HG02610 (cell line): ENCODE measurements at regions not wholly inside any gene's neighbourhood (a gene's known extent, or its start where the extent isn't known, plus 50 kb on each side); places are given as distances from the start of the nearest gene placed in this dataset.
"Not testable (repeated sequence)": the region's sequence is repeated elsewhere in the genome, so short reads cannot be mapped to it uniquely, and the experiment has no call there.

Experiments used
- ATAC-seq: cut with Tn5 transposase; IDR thresholded peaks from one replicate; pipeline ENCODE4 v1.9.1; 2021; ENCODE audit warnings: mild to moderate bottlenecking, moderate library complexity; ENCODE audit not compliant: unreplicated experiment

GRCh38 chr2:66249089-66249488 is 185.8 kb upstream of the MEIS1 start:
- not testable (repeated sequence) for ATAC-seq

- ATAC-seq: not testable (repeated sequence)
Observed at GRCh38 chr2:66243809-66244208, 191.1 kb upstream of the MEIS1 start.

- not testable (repeated sequence) for ATAC-seq
Observed at GRCh38 chr2:66242888-66243287, 192.0 kb upstream of the MEIS1 start.

- no peak for ATAC-seq
Observed at GRCh38 chr2:66242099-66242789, 192.7 kb upstream of the MEIS1 start.

- no peak for ATAC-seq
Observed at GRCh38 chr2:66240286-66240685, 194.6 kb upstream of the MEIS1 start.

GRCh38 chr2:66239655-66240054 is 195.3 kb upstream of the MEIS1 start:
- no peak for ATAC-seq

GRCh38 chr2:66237803-66238379 is 197.0 kb upstream of the MEIS1 start:
- no peak for ATAC-seq

GRCh38 chr2:66236816-66237802 is 197.8 kb upstream of the MEIS1 start:
- ATAC-seq: no peak

GRCh38 chr2:66236067-66236685 is 198.7 kb upstream of the MEIS1 start:
- ATAC-seq: no peak

GRCh38 chr2:66235428-66235827 is 199.5 kb upstream of the MEIS1 start:
- no peak for ATAC-seq

- no peak for ATAC-seq
Observed at GRCh38 chr2:66233981-66234380, 200.9 kb upstream of the MEIS1 start.

- no peak for ATAC-seq
Observed at GRCh38 chr2:66228128-66228547, 206.8 kb upstream of the MEIS1 start.

- ATAC-seq: no peak
Observed at GRCh38 chr2:66217039-66217585, 217.8 kb upstream of the MEIS1 start.

GRCh38 chr2:66212749-66213148 is 222.2 kb upstream of the MEIS1 start:
- no peak for ATAC-seq

GRCh38 chr2:66202586-66202985 is 232.3 kb upstream of the MEIS1 start:
- ATAC-seq: no peak

GRCh38 chr2:66201242-66201641 is 233.7 kb upstream of the MEIS1 start:
- no peak for ATAC-seq

- no peak for ATAC-seq
Observed at GRCh38 chr2:66198873-66199272, 236.1 kb upstream of the MEIS1 start.

GRCh38 chr2:66192888-66193287 is 242.0 kb upstream of the MEIS1 start:
- no peak for ATAC-seq

GRCh38 chr2:66191311-66191710 is 243.6 kb upstream of the MEIS1 start:
- no peak for ATAC-seq

GRCh38 chr2:66189553-66189952 is 245.4 kb upstream of the MEIS1 start:
- no peak for ATAC-seq

GRCh38 chr2:66186537-66186936 is 248.4 kb upstream of the MEIS1 start:
- no peak for ATAC-seq
